Fibroblast of lung (primary cell): ENCODE measurements at regions not wholly inside any gene's neighbourhood (a gene's known extent, or its start where the extent isn't known, plus 50 kb on each side); places are given as distances from the start of the nearest gene placed in this dataset.

Experiments used
- EZH2 ChIP-seq: IDR thresholded peaks from 2 replicates; pipeline ENCODE4 v1.5.1; 2012; ENCODE audit warnings: low read length, control low read depth, mild to moderate bottlenecking; ENCODE audit errors: missing control alignments
- TF ChIP-seq, protein P1 (sequence below), 2 donors: IDR thresholded peaks in 1 of 2; conservative IDR thresholded peaks in 1 of 2; 1 replicate in 1 of 2; 2 replicates in 1 of 2; pipeline ENCODE4 v1.5.1; 2011 to 2012; ENCODE audit warnings: low read length in 2 of 2, control low read depth in 1 of 2, inconsistent platforms in 1 of 2, low read depth in 1 of 2, mild to moderate bottlenecking in 1 of 2

DNA sequence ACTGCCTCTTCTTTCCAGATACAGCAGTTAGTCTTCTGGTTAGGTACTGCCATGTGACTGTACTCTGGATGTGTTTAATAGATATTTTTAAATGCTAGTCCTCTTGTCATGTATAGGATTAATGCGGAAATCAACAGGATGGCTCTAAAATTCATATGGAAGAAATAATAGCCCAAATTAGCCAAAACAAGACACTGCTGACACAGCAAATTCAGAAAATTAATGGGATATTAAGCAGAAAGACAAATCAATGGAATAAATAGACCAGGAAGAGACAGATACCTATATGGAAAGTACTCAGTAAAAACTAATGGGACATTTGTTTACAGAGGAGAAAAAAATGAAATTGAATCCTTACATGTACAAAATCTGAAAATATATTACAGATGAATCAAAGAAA is 679.3 kb upstream of the PCDH20 start:
- TF ChIP-seq, protein P1, sequence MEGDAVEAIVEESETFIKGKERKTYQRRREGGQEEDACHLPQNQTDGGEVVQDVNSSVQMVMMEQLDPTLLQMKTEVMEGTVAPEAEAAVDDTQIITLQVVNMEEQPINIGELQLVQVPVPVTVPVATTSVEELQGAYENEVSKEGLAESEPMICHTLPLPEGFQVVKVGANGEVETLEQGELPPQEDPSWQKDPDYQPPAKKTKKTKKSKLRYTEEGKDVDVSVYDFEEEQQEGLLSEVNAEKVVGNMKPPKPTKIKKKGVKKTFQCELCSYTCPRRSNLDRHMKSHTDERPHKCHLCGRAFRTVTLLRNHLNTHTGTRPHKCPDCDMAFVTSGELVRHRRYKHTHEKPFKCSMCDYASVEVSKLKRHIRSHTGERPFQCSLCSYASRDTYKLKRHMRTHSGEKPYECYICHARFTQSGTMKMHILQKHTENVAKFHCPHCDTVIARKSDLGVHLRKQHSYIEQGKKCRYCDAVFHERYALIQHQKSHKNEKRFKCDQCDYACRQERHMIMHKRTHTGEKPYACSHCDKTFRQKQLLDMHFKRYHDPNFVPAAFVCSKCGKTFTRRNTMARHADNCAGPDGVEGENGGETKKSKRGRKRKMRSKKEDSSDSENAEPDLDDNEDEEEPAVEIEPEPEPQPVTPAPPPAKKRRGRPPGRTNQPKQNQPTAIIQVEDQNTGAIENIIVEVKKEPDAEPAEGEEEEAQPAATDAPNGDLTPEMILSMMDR (conservative IDR thresholded peaks at IDR 0.05 in 1 of 2, IDR thresholded peaks at IDR 0.05 in 1 of 2; ENCODE audit: low read depth in 1 of 2, low read length in 2 of 2) = no peak
- no peak for TF ChIP-seq EZH2
